H9 (cell line): ENCODE measurements at regions not wholly inside any gene's neighbourhood (a gene's known extent, or its start where the extent isn't known, plus 50 kb on each side); places are given as distances from the start of the nearest gene placed in this dataset.

ENCODE experiments used
- DNase-seq: peaks from one replicate; pipeline ENCODE4 v3.0.0-alpha.2; 2017
- H2AFZ ChIP-seq: one replicate; pipeline ENCODE4 v1.6.1; 2013; ENCODE audit warnings: mild to moderate bottlenecking, low read length, control low read depth, moderate library complexity
- H2AK5ac ChIP-seq: 2 replicates; pipeline ENCODE4 v1.6.1; 2013; ENCODE audit warnings: low read length, control low read depth, mixed read lengths; ENCODE audit not compliant: insufficient read length
- H2BK120ac ChIP-seq: one replicate; pipeline ENCODE4 v1.6.1; 2013; ENCODE audit warnings: low read depth, mild to moderate bottlenecking, low read length, control low read depth, inconsistent platforms; ENCODE audit not compliant: poor library complexity, severe bottlenecking
- H2BK12ac ChIP-seq: 2 replicates; pipeline ENCODE4 v1.6.1; 2013; ENCODE audit warnings: low read length, control low read depth, mixed read lengths, low read depth; ENCODE audit not compliant: insufficient read length
- H2BK15ac ChIP-seq: 2 replicates; pipeline ENCODE4 v1.6.1; 2013; ENCODE audit warnings: low read depth, low read length, control low read depth
- H2BK20ac ChIP-seq: one replicate; pipeline ENCODE4 v1.6.1; 2013; ENCODE audit warnings: low read depth, mild to moderate bottlenecking, low read length, control low read depth, inconsistent platforms; ENCODE audit not compliant: poor library complexity, severe bottlenecking
- H2BK5ac ChIP-seq: 2 replicates; pipeline ENCODE4 v1.6.1; 2013; ENCODE audit warnings: low read length, control low read depth, mixed read lengths; ENCODE audit not compliant: insufficient read length
- H3K14ac ChIP-seq: 2 replicates; pipeline ENCODE4 v1.6.1; 2013; ENCODE audit warnings: low read length, control low read depth; ENCODE audit not compliant: insufficient read depth
- H3K18ac ChIP-seq: 2 replicates; pipeline ENCODE4 v1.6.1; 2013; ENCODE audit warnings: low read depth, mild to moderate bottlenecking, mixed read lengths, low read length, control low read depth; ENCODE audit not compliant: insufficient read length
- H3K23ac ChIP-seq: 2 replicates; pipeline ENCODE4 v1.6.1; 2013; ENCODE audit warnings: low read length, control low read depth, mixed read lengths, low read depth; ENCODE audit not compliant: insufficient read length
- H3K23me2 ChIP-seq: 2 replicates; pipeline ENCODE4 v1.6.1; 2013; ENCODE audit warnings: low read depth, mild to moderate bottlenecking, mixed read lengths, low read length, control low read depth; ENCODE audit not compliant: insufficient read length, poor library complexity, severe bottlenecking
- H3K27ac ChIP-seq: 2 replicates; pipeline ENCODE4 v1.5.1; 2013; ENCODE audit warnings: low read length, control low read depth, mixed read lengths, low read depth; ENCODE audit not compliant: insufficient read length
- H3K27me3 ChIP-seq: 2 replicates; pipeline ENCODE4 v1.6.1; 2013; ENCODE audit warnings: low read length, control low read depth, inconsistent platforms; ENCODE audit not compliant: insufficient read depth
- H3K4ac ChIP-seq: 2 replicates; pipeline ENCODE4 v1.6.1; 2013; ENCODE audit warnings: low read depth, mild to moderate bottlenecking, control low read depth, inconsistent platforms, low read length, moderate library complexity
- H3K4me1 ChIP-seq: 2 replicates; pipeline ENCODE4 v1.6.1; 2013; ENCODE audit warnings: low read length, control low read depth, inconsistent platforms; ENCODE audit not compliant: insufficient read depth
- H3K4me2 ChIP-seq: 2 replicates; pipeline ENCODE4 v1.6.1; 2013; ENCODE audit warnings: low read length, control low read depth, mixed read lengths; ENCODE audit not compliant: insufficient read length, insufficient read depth
- H3K56ac ChIP-seq: 2 replicates; pipeline ENCODE4 v1.6.1; 2013; ENCODE audit warnings: low read depth, mild to moderate bottlenecking, mixed read lengths, low read length, control low read depth; ENCODE audit not compliant: insufficient read length
- H3K79me1 ChIP-seq: 2 replicates; pipeline ENCODE4 v1.6.1; 2013; ENCODE audit warnings: low read depth, mild to moderate bottlenecking, moderate library complexity, low read length, control low read depth, inconsistent platforms; ENCODE audit not compliant: insufficient read depth, poor library complexity, severe bottlenecking
- H3K79me2 ChIP-seq: 2 replicates; pipeline ENCODE4 v1.6.1; 2013; ENCODE audit warnings: low read length, control low read depth, inconsistent platforms; ENCODE audit not compliant: insufficient read depth
- H3K9ac ChIP-seq: 2 replicates; pipeline ENCODE4 v1.6.1; 2013; ENCODE audit warnings: low read length, control low read depth, mixed read lengths; ENCODE audit not compliant: insufficient read length; ENCODE audit errors: extremely low read depth
- H3K9me3 ChIP-seq: one replicate; pipeline ENCODE4 v1.6.1; 2013; ENCODE audit warnings: low read depth, low read length, inconsistent platforms; ENCODE audit not compliant: control insufficient read depth
- H3T11ph ChIP-seq: one replicate; pipeline ENCODE4 v1.6.1; 2013; ENCODE audit warnings: mild to moderate bottlenecking, low read length, control low read depth, inconsistent platforms
- H4K20me1 ChIP-seq: one replicate; pipeline ENCODE4 v1.6.1; 2013; ENCODE audit not compliant: control insufficient read depth, insufficient read length, insufficient read depth
- H4K5ac ChIP-seq: 2 replicates; pipeline ENCODE4 v1.6.1; 2013; ENCODE audit warnings: low read depth, mild to moderate bottlenecking, mixed read lengths, low read length, control low read depth; ENCODE audit not compliant: insufficient read length
- H4K8ac ChIP-seq: replicated peaks from 2 replicates; pipeline ENCODE4 v1.6.1; 2013; ENCODE audit warnings: low read length, control low read depth, mixed read lengths, low read depth; ENCODE audit not compliant: insufficient read length
- H4K91ac ChIP-seq: 2 replicates; pipeline ENCODE4 v1.6.1; 2013; ENCODE audit warnings: low read depth, mild to moderate bottlenecking, moderate library complexity, mixed read lengths, low read length, control low read depth; ENCODE audit not compliant: insufficient read length
- H3K27ac Mint-ChIP-seq, 3 experiments: 2 replicates in 2 of 3; 3 replicates in 1 of 3; pipeline ENCODE4 v1.8.0; 2020 to 2021; ENCODE audit warnings: mixed read lengths in 3 of 3, mild to moderate bottlenecking in 1 of 3, moderate library complexity in 1 of 3
- H3K27me3 Mint-ChIP-seq: 2 replicates; pipeline ENCODE4 v1.8.0; 2021; ENCODE audit warnings: low read depth, mild to moderate bottlenecking, moderate library complexity, mixed read lengths
- H3K36me3 Mint-ChIP-seq, 3 experiments: 2 replicates in 2 of 3; 3 replicates in 1 of 3; pipeline ENCODE4 v1.8.0; 2020 to 2021; ENCODE audit warnings: low read depth in 3 of 3, mixed read lengths in 3 of 3; ENCODE audit not compliant: insufficient read depth in 1 of 3
- H3K4me1 Mint-ChIP-seq, 2 experiments: 2 replicates each; pipeline ENCODE4 v1.8.0; 2020; ENCODE audit warnings: mixed read lengths in 2 of 2
- H3K4me3 Mint-ChIP-seq, 2 experiments: 2 replicates in 1 of 2; 3 replicates in 1 of 2; pipeline ENCODE4 v1.8.0; 2020 to 2021; ENCODE audit warnings: mild to moderate bottlenecking in 2 of 2, mixed read lengths in 2 of 2, moderate library complexity in 1 of 2
- H3K9me3 Mint-ChIP-seq, 2 experiments: 2 replicates in 1 of 2; 3 replicates in 1 of 2; pipeline ENCODE4 v1.8.0; 2020; ENCODE audit warnings: mild to moderate bottlenecking in 2 of 2, mixed read lengths in 2 of 2, moderate library complexity in 1 of 2
- CTCF ChIP-seq: fragments of 200-600 bp; sonication (generic); conservative IDR thresholded peaks from 3 replicates; pipeline ENCODE4 v1.8.0; 2021; ENCODE audit warnings: antibody characterized with exemption, mild to moderate bottlenecking
- WGBS: extraction: QIAGEN DNeasy Blood & Tissue Kit; methylation state at CpG from one replicate; pipeline ENCODE4 v1.1.7; 2013; ENCODE audit warnings: missing lambda C conversion rate, low lambda C conversion rate, mixed read lengths; ENCODE audit not compliant: insufficient read length; ENCODE audit errors: extremely low coverage; 5-methylcytosine and 5-hydroxymethylcytosine counted together

GRCh38 chr12:58465418-58465817 is 454.9 kb downstream of the LRIG3 start:
- no peak overlapping the region for H2AK5ac ChIP-seq
- H3K14ac ChIP-seq = no peak overlapping the region
- peaks cover 0 to 3% of the 10 kb centered on the region in 2 experiments; a peak in 1 of 4 replicates for H3K4me1 Mint-ChIP-seq
- no peak overlapping the region for H3K27ac Mint-ChIP-seq
- H3K56ac ChIP-seq = no peak overlapping the region
- H3K27me3 ChIP-seq = no peaks in the 10 kb centered on the region
- no peaks in the 10 kb centered on the region for H4K20me1 ChIP-seq
- peaks cover 7% of the 10 kb centered on the region for H3K9me3 ChIP-seq
- H3K4me1 ChIP-seq = no peaks in the 10 kb centered on the region
- no peak overlapping the region for H4K5ac ChIP-seq
- no CpG with 5 or more reads among the region's 2 CpGs for WGBS
- H3K27ac ChIP-seq = no peak overlapping the region
- no peak overlapping the region for H2BK5ac ChIP-seq
- H3K9ac ChIP-seq = no peak overlapping the region
- H2BK120ac ChIP-seq = no peak overlapping the region
- H2BK12ac ChIP-seq = no peak overlapping the region
- H3K9me3 Mint-ChIP-seq = peaks cover 23 to 29% of the 10 kb centered on the region in 2 experiments
- H2BK20ac ChIP-seq = no peak overlapping the region
- no peak overlapping the region for H3T11ph ChIP-seq
- H3K23me2 ChIP-seq = no peaks in the 10 kb centered on the region
- no peak for TF ChIP-seq CTCF
- H3K23ac ChIP-seq = no peak overlapping the region
- no peak overlapping the region for H2BK15ac ChIP-seq
- no peak overlapping the region for H3K18ac ChIP-seq
- no peak overlapping the region for H3K4ac ChIP-seq
- no peaks in the 10 kb centered on the region for H3K79me2 ChIP-seq
- peaks cover 10 to 28% (median 13%) of the 10 kb centered on the region in 3 experiments for H3K36me3 Mint-ChIP-seq
- H2AFZ ChIP-seq = no peak overlapping the region
- no peaks in the 10 kb centered on the region for H3K79me1 ChIP-seq
- no peak overlapping the region for H3K4me2 ChIP-seq
- no peak overlapping the region for H3K4me3 Mint-ChIP-seq
- no peak overlapping the region for H4K8ac ChIP-seq
- H4K91ac ChIP-seq = no peak overlapping the region
- H3K27me3 Mint-ChIP-seq = peaks cover 2% of the 10 kb centered on the region; the same call in 1 of the 2 replicates
- no peak for DNase-seq
